ENCODE measurements at regions not wholly inside any gene's neighbourhood (a gene's known extent, or its start where the extent isn't known, plus 50 kb on each side); places are given as distances from the start of the nearest gene placed in this dataset.

GRCh38 chr2:16861530-16861929, 195.9 kb upstream of the CYRIA start:
- H3K4me3 ChIP-seq (ENCODE audit: low read depth, low read length) = no peak overlapping the region
- no peak for DNase-seq (ENCODE audit: low read depth)
- no peak for TF ChIP-seq CTCF (IDR thresholded peaks at IDR 0.05; ENCODE audit: control insufficient read depth, extremely low read depth, insufficient read depth)

- TF ChIP-seq CTCF (IDR thresholded peaks at IDR 0.05; ENCODE audit: control insufficient read depth, extremely low read depth, insufficient read depth) = no peak
- DNase-seq (ENCODE audit: low read depth) = no peak
Observed at GRCh38 chr2:16861111-16861510, 195.5 kb upstream of the CYRIA start.

GRCh38 chr2:16860627-16861026, 195.0 kb upstream of the CYRIA start:
- no peak overlapping the region for H3K4me3 ChIP-seq (ENCODE audit: low read depth, low read length)
- TF ChIP-seq CTCF (IDR thresholded peaks at IDR 0.05; ENCODE audit: control insufficient read depth, extremely low read depth, insufficient read depth) = no peak
- no peak for DNase-seq (ENCODE audit: low read depth)

More at GRCh38 chr2:16861111-16861510, 195.5 kb upstream of the CYRIA start:
- no peak overlapping the region for H3K4me3 ChIP-seq (ENCODE audit: low read depth, low read length)

DNA sequence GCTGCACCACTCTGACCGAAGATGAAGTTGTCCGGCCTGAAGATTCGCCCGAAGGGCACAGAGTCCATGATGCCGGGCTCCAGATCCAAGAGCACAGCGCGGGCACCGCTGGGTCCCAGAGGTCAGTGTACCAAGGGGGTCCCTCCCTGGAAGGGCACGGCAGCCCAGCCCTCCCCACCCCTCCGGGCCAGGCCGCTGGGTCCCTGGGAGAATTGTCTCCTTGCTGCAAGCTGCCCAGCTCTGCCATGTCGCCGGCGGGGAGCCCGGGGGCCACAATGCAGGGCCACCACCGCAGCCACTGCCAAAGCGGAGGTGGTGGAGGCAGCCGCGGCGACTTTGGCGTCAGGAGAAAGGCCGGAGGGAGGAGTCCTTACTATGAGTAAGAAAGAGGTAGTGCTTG, 189.5 kb upstream of the CYRIA start:
- DNase-seq (ENCODE audit: low read depth) = no peak

GRCh38 chr2:16853088-16853487, 187.5 kb upstream of the CYRIA start:
- no peak overlapping the region for H3K4me3 ChIP-seq (ENCODE audit: low read depth, low read length)
- no peak for TF ChIP-seq CTCF (IDR thresholded peaks at IDR 0.05; ENCODE audit: control insufficient read depth, extremely low read depth, insufficient read depth)
- no peak for DNase-seq (ENCODE audit: low read depth)

More for the DNA sequence above, 189.5 kb upstream of the CYRIA start:
- no peak overlapping the region for H3K4me3 ChIP-seq (ENCODE audit: low read depth, low read length)
- TF ChIP-seq CTCF (IDR thresholded peaks at IDR 0.05; ENCODE audit: control insufficient read depth, extremely low read depth, insufficient read depth) = no peak

DNA sequence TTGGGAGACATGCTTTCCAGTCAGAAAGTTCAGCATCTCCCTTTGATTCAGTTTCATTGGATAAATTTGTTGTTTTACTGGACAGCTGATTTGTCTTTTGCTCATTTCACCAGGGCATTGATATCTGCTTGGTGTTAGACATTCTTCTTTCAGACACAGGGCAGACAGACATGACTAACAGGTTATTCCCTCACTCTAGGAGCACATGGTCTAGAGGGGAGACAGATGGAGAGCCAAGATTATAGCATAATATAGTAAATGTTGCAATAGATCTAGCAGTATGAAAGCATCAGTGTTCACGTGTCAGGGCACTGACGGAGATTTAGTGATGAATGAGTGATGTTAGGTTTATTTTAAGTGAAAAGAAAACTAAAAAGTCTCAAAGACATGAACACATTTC, 187.0 kb upstream of the CYRIA start:
- no peak for TF ChIP-seq CTCF (IDR thresholded peaks at IDR 0.05; ENCODE audit: control insufficient read depth, extremely low read depth, insufficient read depth)
- no peak overlapping the region for H3K4me3 ChIP-seq (ENCODE audit: low read depth, low read length)
- DNase-seq (ENCODE audit: low read depth) = no peak

- no peak overlapping the region for H3K4me3 ChIP-seq (ENCODE audit: low read depth, low read length)
- TF ChIP-seq CTCF (IDR thresholded peaks at IDR 0.05; ENCODE audit: control insufficient read depth, extremely low read depth, insufficient read depth) = no peak
- DNase-seq (ENCODE audit: low read depth) = no peak
Observed at GRCh38 chr2:16851126-16851525, 185.5 kb upstream of the CYRIA start.

All from LNCaP clone FGC (cell line).